Dedifferentiated amniotic fluid mesenchymal stem cell (primary cell): ENCODE measurements at regions not wholly inside any gene's neighbourhood (a gene's known extent, or its start where the extent isn't known, plus 50 kb on each side); places are given as distances from the start of the nearest gene placed in this dataset.
"Not testable (repeated sequence)": the region's sequence is repeated elsewhere in the genome, so short reads cannot be mapped to it uniquely, and the experiment has no call there.

Experiments used
- DNase-seq: peaks from one replicate; pipeline ENCODE4 v3.0.0-alpha.2; 2016; ENCODE audit errors: extremely low spot score

DNA sequence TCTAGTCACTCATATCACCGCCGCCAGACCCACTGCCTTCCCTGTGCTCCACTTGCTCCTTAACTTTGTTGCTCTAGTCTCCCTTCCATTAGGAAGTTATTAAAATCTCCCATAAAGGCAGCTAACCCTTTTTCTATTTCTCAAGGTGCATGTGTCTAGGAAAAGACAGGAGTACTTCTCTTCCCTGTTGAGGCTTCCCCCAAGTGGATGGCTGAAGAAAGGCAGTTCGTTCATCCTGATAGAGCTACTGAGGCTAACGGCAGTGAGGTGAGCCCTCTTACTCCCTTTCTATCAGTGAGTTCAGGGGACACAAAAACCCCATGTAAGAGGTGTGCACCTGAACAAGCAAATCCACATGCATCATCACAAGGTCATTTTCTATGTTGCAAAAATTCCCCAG lies 397.8 kb downstream of the IGSF11 start:
- no peak for DNase-seq

GRCh38 chr3:118637846-118638245 lies 396.8 kb downstream of the IGSF11 start:
- no peak for DNase-seq

DNA sequence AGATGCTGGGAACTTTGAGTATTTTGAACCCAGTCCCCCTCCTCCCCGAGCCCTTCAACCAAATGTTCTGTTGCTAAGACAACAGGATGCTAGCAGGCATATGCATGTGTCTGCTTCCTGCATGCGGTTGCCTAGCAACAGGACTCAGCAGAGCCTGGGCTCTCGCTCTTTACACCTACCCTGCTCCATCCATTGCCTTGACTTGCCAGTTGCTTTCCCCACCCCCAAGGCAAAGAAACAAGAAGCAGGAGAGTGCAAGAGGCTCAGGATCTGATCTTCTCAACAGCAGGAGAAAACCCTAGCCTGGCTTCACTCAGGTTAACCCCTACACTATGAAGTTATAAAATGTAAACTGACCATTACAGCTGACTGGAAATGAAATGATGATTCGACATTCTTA lies 393.0 kb downstream of the IGSF11 start:
- no peak for DNase-seq

DNA sequence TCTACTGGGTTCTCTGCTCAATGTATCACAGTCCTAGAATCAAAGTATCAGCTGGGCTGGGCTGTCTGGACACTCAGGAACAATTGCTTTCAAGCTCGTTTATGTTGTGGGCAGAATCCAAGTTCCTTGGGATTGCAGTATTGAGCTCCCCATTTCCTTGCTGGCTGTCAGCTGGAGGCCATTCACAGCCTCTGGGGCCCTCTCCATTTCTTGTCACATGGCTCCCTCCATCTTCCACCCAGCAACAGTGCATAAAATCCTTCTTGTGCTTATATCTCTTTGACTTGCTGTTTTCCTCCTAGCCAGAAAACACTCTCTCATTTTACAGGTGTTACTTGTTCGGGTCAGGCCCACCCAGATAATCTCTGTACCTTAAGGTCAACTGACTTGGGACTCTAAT lies 363.5 kb downstream of the IGSF11 start:
- DNase-seq = no peak

DNA sequence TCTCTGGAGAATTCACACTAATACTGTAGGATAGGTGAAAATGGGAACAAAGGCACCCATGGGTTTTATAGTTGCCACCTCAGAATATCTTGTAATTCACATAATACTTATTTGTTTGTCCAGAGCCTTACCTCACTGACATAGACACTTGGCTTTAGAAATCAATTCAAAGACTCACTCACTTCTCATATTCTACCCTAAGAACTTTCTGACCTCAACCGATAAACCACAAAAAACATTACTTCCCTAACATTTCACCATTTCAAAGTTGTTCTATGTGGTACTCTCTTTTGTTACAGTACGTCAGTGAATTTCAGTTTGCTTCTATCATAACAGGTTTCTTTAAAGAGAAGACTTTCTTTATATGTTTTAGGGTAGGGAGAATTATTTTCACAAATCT lies 359.3 kb downstream of the IGSF11 start:
- DNase-seq = no peak

GRCh38 chr3:118678663-118679062 lies 356.0 kb downstream of the IGSF11 start:
- DNase-seq = not testable (repeated sequence)

- DNase-seq = no peak
Measured at GRCh38 chr3:118682921-118683320, 351.7 kb downstream of the IGSF11 start.

- DNase-seq = no peak
Measured at GRCh38 chr3:118683636-118684035, 351.0 kb downstream of the IGSF11 start.

- DNase-seq = no peak
Measured at GRCh38 chr3:118688396-118688884, 346.2 kb downstream of the IGSF11 start.

DNA sequence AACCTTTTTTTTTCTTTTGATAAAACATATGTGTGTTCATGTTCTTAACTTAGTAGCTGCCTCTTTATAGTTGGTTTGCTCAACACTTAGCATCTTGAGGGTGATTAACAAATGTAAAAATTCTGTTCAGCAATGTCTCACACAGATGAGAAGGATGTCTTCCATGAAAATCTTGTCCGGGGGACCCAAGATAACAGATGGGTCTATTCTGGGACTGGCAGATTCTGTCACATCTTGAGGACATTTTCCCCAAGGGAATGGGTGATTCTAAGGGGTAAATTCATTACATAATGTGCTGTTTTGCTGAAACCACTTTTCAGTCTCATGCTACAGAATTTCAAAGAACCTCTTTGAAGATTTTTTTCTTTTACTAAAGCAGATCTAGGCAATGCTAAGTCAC lies 342.2 kb downstream of the IGSF11 start:
- DNase-seq = no peak

DNA sequence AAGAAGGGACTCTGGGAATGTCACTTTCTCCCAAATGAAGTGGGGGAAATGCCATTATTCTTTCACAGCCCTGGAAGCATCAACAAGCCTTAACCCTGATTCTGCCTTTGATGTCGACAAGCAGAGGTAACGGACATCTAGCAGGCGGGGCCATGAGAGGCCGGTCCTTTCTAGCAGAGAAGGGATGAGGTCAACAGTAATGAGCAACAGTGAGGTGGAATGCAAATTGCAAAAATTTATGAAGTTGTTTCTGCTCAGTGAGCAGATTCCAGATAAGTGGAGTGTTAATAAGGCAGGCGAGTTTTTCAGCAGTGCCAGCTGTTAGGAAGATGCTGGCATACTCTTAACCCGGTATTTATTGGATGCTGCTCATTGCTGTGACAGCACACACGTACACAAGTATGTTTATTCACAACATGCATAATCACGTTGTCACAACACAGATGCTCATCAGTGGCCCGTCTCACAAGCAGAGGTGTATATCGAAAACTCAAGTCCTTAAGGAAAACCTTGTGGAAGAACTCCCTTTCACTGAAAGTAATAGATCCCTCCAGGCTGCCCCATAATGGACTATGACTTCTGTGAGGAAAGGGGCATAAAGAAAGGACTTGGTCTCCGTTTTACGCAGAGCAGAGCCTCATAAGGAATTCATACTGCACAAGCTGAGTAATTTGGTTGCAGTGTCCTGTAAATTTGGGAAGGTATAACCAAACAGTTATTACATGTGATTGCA lies 329.0 kb downstream of the IGSF11 start:
- DNase-seq = no peak

DNA sequence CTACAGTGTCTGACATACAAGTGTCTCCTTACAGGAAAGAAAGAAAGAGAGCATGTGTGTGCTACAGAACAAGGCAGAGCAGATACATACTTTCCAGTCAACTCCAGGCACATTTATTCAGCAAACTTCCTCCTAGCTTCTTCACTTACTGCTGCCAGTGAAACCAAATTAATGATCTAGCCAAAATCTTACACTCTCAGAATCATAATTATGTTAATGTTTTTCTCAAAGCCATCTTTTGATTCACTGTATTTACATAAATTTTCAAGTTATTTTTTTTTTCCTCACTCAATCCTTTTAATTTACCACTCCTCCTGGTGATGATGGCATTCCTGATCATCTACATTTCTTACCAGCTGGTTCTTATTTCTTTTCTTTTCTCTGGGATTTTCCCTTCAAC lies 326.7 kb downstream of the IGSF11 start:
- no peak for DNase-seq

DNA sequence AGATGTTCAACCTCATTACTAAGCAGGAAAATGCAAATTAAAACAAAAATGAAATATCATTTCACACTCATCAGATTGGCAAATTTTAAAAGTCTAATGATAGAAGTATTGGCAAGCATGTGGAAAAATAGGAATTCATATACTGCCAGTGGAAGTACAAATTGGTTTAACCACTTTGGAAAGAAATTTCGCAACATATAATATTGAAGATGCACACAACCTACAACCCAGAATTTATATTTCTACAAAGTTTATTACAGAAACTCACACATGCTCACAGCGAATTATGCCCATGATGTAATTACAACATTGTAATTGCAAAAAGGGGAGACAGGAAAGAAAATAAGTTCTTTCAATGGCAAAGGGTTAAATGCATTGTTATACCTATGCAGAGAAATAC lies 324.1 kb downstream of the IGSF11 start:
- no peak for DNase-seq

DNA sequence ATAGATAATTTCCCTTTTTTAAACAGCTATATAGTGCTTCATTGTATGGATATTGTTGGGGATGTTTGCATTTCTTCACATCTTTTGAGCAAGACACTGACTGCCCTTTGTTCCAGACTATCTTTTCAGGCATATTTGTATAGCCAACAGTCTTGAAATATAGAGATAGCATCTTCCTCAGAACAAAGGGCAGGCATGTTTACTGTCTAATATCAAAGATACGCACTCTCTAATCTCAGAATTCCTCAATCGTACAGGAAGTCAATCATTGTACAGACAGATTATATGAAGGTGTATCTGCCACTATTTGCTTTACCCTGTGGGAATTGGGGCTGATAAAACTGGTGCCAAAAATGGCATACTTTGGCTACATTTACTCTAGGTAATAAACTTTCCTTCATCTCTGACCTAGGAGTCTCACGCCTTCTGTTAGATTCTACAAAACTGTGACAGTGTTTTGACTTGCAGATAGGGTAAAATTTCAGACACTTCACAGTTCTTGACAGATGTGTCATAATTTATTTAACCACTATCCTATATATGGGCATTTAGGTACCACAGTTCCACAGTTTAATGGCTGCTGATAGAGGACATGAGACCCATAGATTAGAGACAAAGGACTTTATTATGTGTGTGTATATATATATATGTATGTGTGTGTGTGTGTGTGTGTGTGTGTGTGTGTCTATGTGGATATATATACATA lies 321.0 kb downstream of the IGSF11 start:
- no peak for DNase-seq

DNA sequence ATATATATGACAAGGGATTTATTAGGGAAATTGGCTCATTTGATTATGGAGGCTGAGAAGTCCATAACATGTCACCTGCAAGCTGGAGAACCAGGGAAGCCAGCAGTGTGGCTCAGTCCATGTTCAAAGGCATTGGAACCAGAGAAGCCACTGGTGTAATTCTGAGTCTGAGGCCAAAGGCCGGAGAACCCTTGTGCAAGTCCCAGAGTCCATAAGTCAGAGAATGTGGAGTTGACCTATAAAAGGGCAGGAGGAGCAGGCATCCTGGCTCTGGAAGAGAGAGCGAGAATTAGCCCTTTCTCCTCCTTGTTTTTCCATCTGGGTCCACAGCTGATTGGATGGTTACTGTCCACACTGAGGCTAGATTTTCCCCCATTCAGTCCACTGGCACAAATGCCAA lies 319.8 kb downstream of the IGSF11 start:
- DNase-seq = no peak

- DNase-seq = no peak
Measured at GRCh38 chr3:118729546-118729945, 305.1 kb downstream of the IGSF11 start.

DNA sequence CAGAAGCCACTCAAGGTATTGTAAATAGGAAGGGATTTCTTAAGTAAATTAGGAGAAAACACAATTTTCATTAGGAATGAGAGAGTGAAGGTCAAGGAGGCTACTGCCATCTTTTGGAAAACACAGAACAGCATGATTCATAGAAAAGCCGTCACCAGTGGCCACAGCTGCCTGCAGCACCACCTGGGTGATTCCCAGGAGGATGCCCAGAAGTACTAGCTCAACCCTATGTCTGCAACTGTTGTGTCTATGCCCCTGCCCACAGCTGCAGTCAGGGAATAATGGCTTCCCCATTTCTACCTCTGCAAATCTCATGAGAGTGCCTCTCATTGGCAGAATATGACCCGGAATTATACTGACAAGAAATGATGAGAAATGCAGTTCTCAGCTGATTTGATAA lies 300.0 kb downstream of the IGSF11 start:
- DNase-seq = no peak

GRCh38 chr3:118736107-118736506 lies 298.5 kb downstream of the IGSF11 start:
- DNase-seq = no peak

DNA sequence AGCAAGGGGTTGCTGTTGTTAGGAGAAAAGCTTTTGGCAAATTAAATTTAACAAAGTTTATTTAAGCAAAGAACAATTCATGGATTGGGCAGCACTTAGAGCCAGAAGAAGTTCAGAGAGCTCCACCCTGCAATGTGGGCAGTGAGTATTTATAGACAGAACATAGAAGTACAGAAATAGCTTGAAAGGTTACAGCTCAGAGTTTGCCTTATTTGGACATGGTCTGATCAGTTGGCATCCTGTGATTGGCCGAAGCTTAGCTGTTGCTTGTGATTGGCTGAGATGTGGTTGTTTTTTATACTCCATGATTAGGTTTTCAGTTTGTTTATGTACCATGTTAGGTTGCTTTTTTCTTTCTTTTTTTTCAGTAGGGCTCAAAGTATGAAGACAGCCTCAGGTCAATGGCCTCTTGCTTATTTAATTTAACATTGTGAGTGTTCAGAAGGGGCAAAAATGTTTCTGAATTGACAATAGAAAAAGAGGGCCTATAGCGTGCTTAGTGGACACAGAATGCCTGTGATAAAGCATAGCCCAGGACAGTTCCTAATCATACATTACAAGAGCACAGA lies 293.8 kb downstream of the IGSF11 start:
- no peak for DNase-seq

GRCh38 chr3:118742760-118743159 lies 291.9 kb downstream of the IGSF11 start:
- no peak for DNase-seq

DNA sequence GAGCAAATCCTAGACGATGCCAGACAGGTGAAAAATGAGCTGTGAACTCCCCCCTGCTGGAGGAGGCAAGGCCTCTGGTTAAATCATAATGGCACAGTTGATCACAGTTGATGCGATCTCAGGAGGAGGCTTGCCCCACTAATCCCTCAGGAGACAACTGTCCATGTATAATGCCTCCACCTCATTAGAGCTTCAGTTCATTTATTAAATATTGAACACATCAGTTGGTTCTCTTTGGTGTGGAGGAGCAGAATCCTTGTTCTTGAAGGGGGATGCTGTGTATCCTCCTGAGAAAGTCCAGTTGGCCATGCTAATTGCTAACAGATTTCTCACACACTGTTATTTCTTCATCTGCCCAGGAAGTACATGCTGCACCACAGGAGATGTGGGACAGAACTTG lies 290.5 kb downstream of the IGSF11 start:
- DNase-seq = no peak

DNA sequence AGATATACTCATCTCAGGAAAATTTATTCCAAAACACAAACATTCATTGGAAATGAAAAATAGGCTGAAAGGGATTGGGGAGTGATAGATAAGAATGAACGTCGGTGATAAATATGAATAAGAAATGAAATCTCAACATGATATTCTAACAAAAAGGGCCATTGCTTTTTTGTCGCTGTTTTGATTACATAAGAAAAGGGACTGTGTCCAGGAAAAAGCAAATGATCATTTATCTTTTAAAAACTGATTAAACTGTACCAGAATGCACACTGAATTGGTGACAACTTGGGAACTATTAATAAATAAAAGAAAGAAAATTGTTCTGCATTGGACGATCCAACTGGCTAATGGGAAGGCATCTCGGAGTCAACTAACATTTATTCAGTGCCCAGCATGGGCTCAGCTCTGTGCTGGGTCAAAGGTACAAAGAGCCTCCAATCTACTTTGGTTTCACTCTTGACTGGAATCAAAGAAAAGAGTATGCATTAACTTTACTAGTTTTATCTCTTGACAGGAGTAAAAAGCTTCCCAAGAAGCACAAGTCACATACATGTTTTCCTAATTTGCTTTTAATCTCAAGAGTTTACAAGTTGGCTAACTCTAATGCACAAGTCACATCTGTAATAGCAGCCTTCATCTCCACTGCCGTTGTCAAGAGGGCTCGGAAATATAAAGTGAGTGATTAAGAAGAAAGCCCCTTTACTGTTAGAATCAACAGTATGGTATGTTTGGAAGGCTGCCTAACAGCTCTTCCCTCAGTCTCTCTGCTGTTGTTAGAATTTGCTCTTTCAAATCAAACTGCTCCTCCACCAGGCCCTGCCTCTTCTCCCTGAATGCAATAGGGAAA lies 280.0 kb downstream of the IGSF11 start:
- DNase-seq = no peak
